Epithelial cell of esophagus (primary cell): ENCODE measurements at regions not wholly inside any gene's neighbourhood (a gene's known extent, or its start where the extent isn't known, plus 50 kb on each side); places are given as distances from the start of the nearest gene placed in this dataset.

Experiments used
- DNase-seq: peaks from one replicate; pipeline ENCODE4 v3.0.0; 2010; ENCODE audit warnings: low read depth
- H3K4me3 ChIP-seq: 2 replicates; pipeline ENCODE4 v1.5.1; 2011; ENCODE audit warnings: mild to moderate bottlenecking, low read length, control low read depth
- TF ChIP-seq, protein P1 (sequence below): IDR thresholded peaks from 2 replicates; pipeline ENCODE4 v1.5.1; 2011; ENCODE audit warnings: low read depth, mild to moderate bottlenecking, low read length, control low read depth, inconsistent platforms; ENCODE audit not compliant: insufficient read depth; ENCODE audit errors: missing control alignments

DNA sequence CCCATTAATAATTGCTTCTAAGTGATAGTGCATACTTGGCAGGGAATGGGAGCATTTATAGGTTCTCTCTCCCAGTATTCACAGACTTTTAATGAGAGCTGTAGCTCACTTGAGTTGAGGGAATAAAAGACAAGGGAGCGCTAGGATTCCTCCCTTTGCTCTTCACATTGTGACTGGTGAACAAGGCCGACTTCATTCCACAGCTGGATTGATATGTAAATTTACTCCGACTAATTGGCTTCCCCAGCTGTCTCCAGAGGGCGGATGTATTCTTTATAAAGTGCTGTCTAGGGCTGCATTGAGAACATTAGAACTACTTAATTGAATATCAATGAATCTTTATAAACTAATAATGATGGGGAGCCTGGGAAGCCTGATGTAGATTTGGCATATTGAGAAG, 63.4 kb downstream of the GPR50 start:
- no peak for DNase-seq
- no peak overlapping the region for H3K4me3 ChIP-seq

DNA sequence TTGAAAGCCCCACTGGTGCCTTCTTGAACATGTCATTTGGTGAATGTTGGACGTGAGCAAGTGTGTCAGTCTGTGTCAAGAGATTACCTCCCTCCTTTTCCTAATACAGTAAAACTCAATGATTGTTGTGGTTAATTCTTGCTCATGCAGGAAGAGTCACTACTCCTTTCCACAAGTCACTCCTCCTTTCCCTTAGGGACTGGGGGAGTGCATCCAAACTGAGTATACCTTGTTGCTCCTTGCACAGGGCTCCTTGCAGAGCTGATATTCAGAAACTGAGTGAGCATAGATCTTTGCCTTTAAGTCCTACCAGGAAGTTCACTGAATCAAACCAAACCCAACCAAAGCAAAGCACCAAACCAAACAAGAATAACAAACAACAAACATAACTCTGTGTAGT, 63.9 kb downstream of the GPR50 start:
- no peak overlapping the region for H3K4me3 ChIP-seq
- TF ChIP-seq, protein P1, sequence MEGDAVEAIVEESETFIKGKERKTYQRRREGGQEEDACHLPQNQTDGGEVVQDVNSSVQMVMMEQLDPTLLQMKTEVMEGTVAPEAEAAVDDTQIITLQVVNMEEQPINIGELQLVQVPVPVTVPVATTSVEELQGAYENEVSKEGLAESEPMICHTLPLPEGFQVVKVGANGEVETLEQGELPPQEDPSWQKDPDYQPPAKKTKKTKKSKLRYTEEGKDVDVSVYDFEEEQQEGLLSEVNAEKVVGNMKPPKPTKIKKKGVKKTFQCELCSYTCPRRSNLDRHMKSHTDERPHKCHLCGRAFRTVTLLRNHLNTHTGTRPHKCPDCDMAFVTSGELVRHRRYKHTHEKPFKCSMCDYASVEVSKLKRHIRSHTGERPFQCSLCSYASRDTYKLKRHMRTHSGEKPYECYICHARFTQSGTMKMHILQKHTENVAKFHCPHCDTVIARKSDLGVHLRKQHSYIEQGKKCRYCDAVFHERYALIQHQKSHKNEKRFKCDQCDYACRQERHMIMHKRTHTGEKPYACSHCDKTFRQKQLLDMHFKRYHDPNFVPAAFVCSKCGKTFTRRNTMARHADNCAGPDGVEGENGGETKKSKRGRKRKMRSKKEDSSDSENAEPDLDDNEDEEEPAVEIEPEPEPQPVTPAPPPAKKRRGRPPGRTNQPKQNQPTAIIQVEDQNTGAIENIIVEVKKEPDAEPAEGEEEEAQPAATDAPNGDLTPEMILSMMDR = no peak
- DNase-seq = no peak

More for the DNA sequence above, 63.4 kb downstream of the GPR50 start:
- TF ChIP-seq, protein P1 = no peak

DNA sequence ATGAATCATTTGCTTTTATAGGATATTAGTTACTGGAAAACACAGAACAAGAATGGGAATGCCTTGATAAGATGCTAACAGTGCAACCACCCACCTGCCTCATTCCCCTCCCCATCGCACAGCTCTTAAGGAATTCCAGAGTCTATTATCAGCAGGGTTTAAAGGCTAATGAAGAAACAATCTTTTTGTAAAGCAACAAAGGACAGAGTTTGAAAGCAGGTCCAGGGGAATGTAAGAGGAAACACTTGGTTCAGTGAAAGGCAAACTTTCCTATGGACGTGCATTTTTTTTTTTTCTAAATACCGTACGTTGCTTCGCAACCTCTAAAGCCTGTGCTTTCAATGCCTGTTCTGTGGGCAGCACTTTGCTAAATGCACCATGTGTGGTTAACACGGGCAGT, 92.5 kb downstream of the GPR50 start:
- TF ChIP-seq, protein P1 = no peak
- no peak for DNase-seq
- H3K4me3 ChIP-seq = no peak overlapping the region

DNA sequence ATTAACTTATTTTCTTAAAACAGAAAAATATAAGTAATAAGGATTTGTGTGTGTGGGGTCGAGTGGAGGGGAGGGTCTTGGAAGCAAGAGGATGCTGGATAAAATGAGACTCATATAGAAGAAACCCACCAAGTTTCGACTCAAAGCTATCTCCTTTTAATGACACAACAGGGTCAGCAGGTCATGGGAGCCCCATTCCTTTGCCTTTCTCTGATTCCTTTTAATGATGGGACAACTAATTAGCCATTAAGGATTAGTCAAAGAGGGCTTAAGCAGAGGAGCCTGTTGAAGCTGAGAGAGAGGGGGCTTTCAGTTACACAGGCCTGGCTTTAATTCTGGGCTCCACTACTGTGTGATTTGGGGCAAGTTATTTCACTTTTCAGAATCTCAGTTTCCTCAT, 102.8 kb downstream of the GPR50 start:
- no peak overlapping the region for H3K4me3 ChIP-seq
- TF ChIP-seq, protein P1 = no peak
- no peak for DNase-seq

DNA sequence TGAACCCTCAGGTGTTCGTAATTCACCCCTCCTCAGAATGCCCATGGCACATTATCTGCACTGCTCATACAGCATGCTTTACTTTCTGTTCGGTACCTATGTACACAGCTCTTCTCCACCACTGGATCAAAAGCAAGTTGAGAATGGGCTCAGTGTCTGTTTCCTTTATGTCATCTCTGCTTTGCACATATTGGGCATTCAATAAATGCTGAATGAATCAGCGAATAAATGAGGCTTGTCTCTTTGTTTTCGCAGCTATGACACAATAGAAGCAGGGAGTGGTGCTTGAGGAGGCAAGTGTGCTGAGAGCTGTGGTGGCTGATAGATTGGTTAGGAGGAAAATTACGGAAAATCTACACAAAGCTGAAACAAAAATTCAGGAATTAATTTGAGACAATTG, 109.1 kb upstream of the VMA21 start:
- TF ChIP-seq, protein P1 = no peak
- no peak overlapping the region for H3K4me3 ChIP-seq
- DNase-seq = peak; percentile 7

DNA sequence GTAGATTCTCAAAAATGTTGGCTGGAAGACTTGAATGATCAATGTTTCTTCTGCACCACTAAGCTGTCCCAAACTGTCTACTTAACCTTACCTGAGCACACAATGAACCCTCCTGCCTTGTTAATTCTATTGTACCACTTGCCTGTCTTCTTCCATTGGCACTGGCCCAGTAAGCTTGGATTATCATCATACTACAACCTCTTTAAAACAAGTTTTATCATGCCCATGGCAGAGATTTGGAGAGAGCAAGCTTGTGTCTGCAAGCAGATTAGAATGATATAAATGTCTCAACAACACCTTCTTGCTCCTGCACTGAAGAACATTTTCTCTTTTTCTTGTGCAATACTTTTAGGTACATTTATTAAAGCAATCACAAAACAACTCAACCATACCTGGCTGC, 74.0 kb upstream of the VMA21 start:
- DNase-seq = peak; percentile 44
- TF ChIP-seq, protein P1 = no peak
- H3K4me3 ChIP-seq = no peak overlapping the region

DNA sequence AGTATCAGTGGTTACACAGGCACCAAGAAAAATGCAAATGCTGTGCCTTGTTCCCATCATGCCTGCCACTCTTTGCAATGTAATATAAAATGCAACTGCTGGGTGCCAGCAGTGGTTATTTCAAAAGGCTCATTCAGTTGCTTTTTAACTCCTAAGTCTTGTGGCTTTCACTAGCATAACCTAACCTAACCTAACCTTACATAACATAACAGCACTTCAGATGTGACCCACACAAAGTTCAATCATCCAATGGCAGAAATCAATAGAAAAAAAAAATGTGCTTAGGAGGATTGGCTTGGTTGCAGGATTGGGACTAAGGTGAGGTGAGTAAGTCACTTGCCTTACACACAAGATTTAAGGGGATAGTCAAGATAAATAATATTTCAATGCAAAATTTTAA, 60.2 kb upstream of the VMA21 start:
- TF ChIP-seq, protein P1 = no peak
- no peak overlapping the region for H3K4me3 ChIP-seq
- no peak for DNase-seq
